GM23338 (cell line): ENCODE measurements at regions not wholly inside any gene's neighbourhood (a gene's known extent, or its start where the extent isn't known, plus 50 kb on each side); places are given as distances from the start of the nearest gene placed in this dataset.
"Not testable (repeated sequence)": the region's sequence is repeated elsewhere in the genome, so short reads cannot be mapped to it uniquely, and the experiment has no call there.

Source experiments
- ATAC-seq: fragments of 200-7000 bp; cut with Tn5 transposase; 3 replicates; pipeline ENCODE4 v1.9.1; 2020
- DNase-seq: peaks from one replicate; pipeline ENCODE4 v3.0.0-alpha.2; 2015; ENCODE audit warnings: low spot score
- H2AFZ ChIP-seq: fragments of 200-600 bp; sonication (generic); 2 replicates; pipeline ENCODE4 v1.8.0; 2016; ENCODE audit warnings: antibody characterized with exemption, mild to moderate bottlenecking, moderate library complexity
- H3F3A ChIP-seq: fragments of 200-600 bp; sonication (generic); replicated peaks from 2 replicates; pipeline ENCODE4 v1.8.0; 2017; ENCODE audit warnings: antibody characterized with exemption, mixed run types, low read depth
- H3K27ac ChIP-seq: fragments of 200-600 bp; sonication (generic); 2 replicates; pipeline ENCODE4 v1.6.1; 2016; ENCODE audit warnings: low read depth
- H3K27me3 ChIP-seq: fragments of 200-600 bp; sonication (generic); 2 replicates; pipeline ENCODE4 v1.8.0; 2016; ENCODE audit warnings: mild to moderate bottlenecking, mixed run types, moderate library complexity; ENCODE audit not compliant: insufficient read depth
- H3K36me3 ChIP-seq: fragments of 200-600 bp; sonication (generic); 2 replicates; pipeline ENCODE4 v1.8.0; 2016; ENCODE audit warnings: mild to moderate bottlenecking; ENCODE audit not compliant: insufficient read depth
- H3K4me1 ChIP-seq: fragments of 200-600 bp; sonication (generic); 2 replicates; pipeline ENCODE4 v1.8.0; 2016; ENCODE audit warnings: mild to moderate bottlenecking, moderate library complexity; ENCODE audit not compliant: insufficient read depth
- H3K4me2 ChIP-seq: fragments of 200-600 bp; sonication (generic); 2 replicates; pipeline ENCODE4 v1.7.1; 2017; ENCODE audit warnings: mixed run types
- H3K4me3 ChIP-seq: fragments of 200-600 bp; sonication (generic); 2 replicates; pipeline ENCODE4 v1.6.1; 2016; ENCODE audit warnings: mixed run types
- H3K79me2 ChIP-seq: fragments of 200-600 bp; sonication (generic); replicated peaks from 2 replicates; pipeline ENCODE4 v1.8.0; 2017; ENCODE audit warnings: mild to moderate bottlenecking; ENCODE audit not compliant: insufficient read depth
- H3K9me2 ChIP-seq: fragments of 200-600 bp; sonication (generic); 2 replicates; pipeline ENCODE4 v1.8.0; 2017; ENCODE audit not compliant: insufficient read depth
- H4K20me1 ChIP-seq: fragments of 200-600 bp; sonication (generic); replicated peaks from 2 replicates; pipeline ENCODE4 v1.8.0; 2017; ENCODE audit warnings: mild to moderate bottlenecking; ENCODE audit not compliant: insufficient read depth
- H3K27ac Mint-ChIP-seq: 2 replicates; pipeline ENCODE4 v1.8.0; 2020; ENCODE audit warnings: inconsistent platforms, mild to moderate bottlenecking, moderate library complexity, mixed read lengths
- H3K27me3 Mint-ChIP-seq: 3 replicates; pipeline ENCODE4 v1.8.0; 2022; ENCODE audit warnings: low read depth, mild to moderate bottlenecking, moderate library complexity, mixed read lengths, inconsistent platforms; ENCODE audit not compliant: insufficient read depth, poor library complexity
- H3K36me3 Mint-ChIP-seq: 3 replicates; pipeline ENCODE4 v1.8.0; 2021; ENCODE audit warnings: low read depth, mild to moderate bottlenecking, inconsistent platforms, moderate library complexity, mixed read lengths
- H3K4me1 Mint-ChIP-seq: 3 replicates; pipeline ENCODE4 v1.8.0; 2020; ENCODE audit warnings: mild to moderate bottlenecking, inconsistent platforms, mixed read lengths
- H3K4me3 Mint-ChIP-seq: 3 replicates; pipeline ENCODE4 v1.8.0; 2021; ENCODE audit warnings: moderate library complexity, mild to moderate bottlenecking, inconsistent platforms, mixed read lengths
- H3K9me3 Mint-ChIP-seq: 3 replicates; pipeline ENCODE4 v1.8.0; 2020; ENCODE audit warnings: moderate library complexity, mild to moderate bottlenecking, inconsistent platforms, mixed read lengths
- EZH2 ChIP-seq: fragments of 200-600 bp; sonication (generic); IDR thresholded peaks from one replicate; pipeline ENCODE4 v1.8.0; 2017; ENCODE audit warnings: antibody characterized with exemption, mild to moderate bottlenecking, low read depth; ENCODE audit not compliant: unreplicated experiment
- EZH2phosphoT487 ChIP-seq: fragments of 200-600 bp; sonication (generic); IDR thresholded peaks from one replicate; pipeline ENCODE4 v1.8.1; 2018; ENCODE audit warnings: antibody characterized with exemption; ENCODE audit not compliant: unreplicated experiment
- JUNB ChIP-seq: IDR thresholded peaks from one replicate; pipeline ENCODE4 v1.6.1; 2016; ENCODE audit warnings: antibody characterized with exemption; ENCODE audit not compliant: unreplicated experiment
- NANOG ChIP-seq: IDR thresholded peaks from 2 replicates; pipeline ENCODE4 v1.6.1; 2016; ENCODE audit warnings: antibody characterized with exemption, borderline replicate concordance
- REST ChIP-seq: IDR thresholded peaks from one replicate; pipeline ENCODE4 v1.6.1; 2018; ENCODE audit warnings: antibody characterized with exemption; ENCODE audit not compliant: unreplicated experiment
- STAT1 ChIP-seq: IDR thresholded peaks from one replicate; pipeline ENCODE4 v1.6.1; 2016; ENCODE audit warnings: antibody characterized with exemption; ENCODE audit not compliant: unreplicated experiment
- ZNF114 ChIP-seq: fragments of 250-450 bp; sonication (Bioruptor Pico); IDR thresholded peaks from 2 replicates; pipeline ENCODE4 v1.5.0; 2020; ENCODE audit warnings: mild to moderate bottlenecking, moderate library complexity
- ZNF331 ChIP-seq: fragments of 250-450 bp; sonication (Bioruptor Pico); IDR thresholded peaks from 2 replicates; pipeline ENCODE4 v1.5.0; 2020; ENCODE audit warnings: low read depth, mild to moderate bottlenecking, moderate library complexity
- ZNF462 ChIP-seq: fragments of 250-450 bp; sonication (Bioruptor Pico); IDR thresholded peaks from 2 replicates; pipeline ENCODE4 v1.5.0; 2020; ENCODE audit warnings: mild to moderate bottlenecking, moderate library complexity

GRCh38 chr6:67790569-67790968, 844.5 kb upstream of the ADGRB3 start:
- ATAC-seq (no peak), DNase-seq (no peak)
- Histone ChIP-seq H3K4me1 (peaks cover 4% of the 10 kb centered on the region; the same call in 1 of the 2 replicates), H3K36me3 (no peaks in the 10 kb centered on the region), H3K79me2 (no peaks in the 10 kb centered on the region), H4K20me1 (no peaks in the 10 kb centered on the region), H3K27me3 (no peaks in the 10 kb centered on the region), H3F3A (no peaks in the 10 kb centered on the region), H2AFZ (no peak overlapping the region), H3K27ac (no peak overlapping the region), H3K4me3 (no peak overlapping the region), H3K9me2 (peaks cover 5% of the 10 kb centered on the region), H3K4me2 (no peak overlapping the region)
- Mint-ChIP-seq H3K4me1 (peaks cover 5% of the 10 kb centered on the region; the same call in 2 of the 3 replicates), H3K4me3 (no peak overlapping the region), H3K27ac (no peak overlapping the region), H3K9me3 (peaks cover 9% of the 10 kb centered on the region; the same call in 2 of the 3 replicates), H3K36me3 (no peaks in the 10 kb centered on the region), H3K27me3 (no peaks in the 10 kb centered on the region)
- no peak for TF ChIP-seq JUNB
- TF ChIP-seq REST, result no peak
- TF ChIP-seq EZH2, result no peak
- TF ChIP-seq STAT1, result no peak
- TF ChIP-seq ZNF114 (CRISPR knock-in tag), result no peak
- no peak for TF ChIP-seq ZNF462 (CRISPR knock-in tag)
- TF ChIP-seq NANOG, result no peak
- TF ChIP-seq EZH2phosphoT487, result no peak
- TF ChIP-seq ZNF331 (CRISPR knock-in tag), result no peak

- not testable (repeated sequence) for DNase-seq, ATAC-seq, H3K27ac Mint-ChIP-seq, H3K79me2 ChIP-seq, H3K36me3 Mint-ChIP-seq, H3K27me3 ChIP-seq, H3K4me1 Mint-ChIP-seq, H3K36me3 ChIP-seq, H4K20me1 ChIP-seq, H3K27ac ChIP-seq, H3K4me3 ChIP-seq, H3K9me3 Mint-ChIP-seq, H3K4me2 ChIP-seq, H2AFZ ChIP-seq, H3K27me3 Mint-ChIP-seq, H3K4me3 Mint-ChIP-seq, H3F3A ChIP-seq, H3K4me1 ChIP-seq, H3K9me2 ChIP-seq
Observed at GRCh38 chr6:67787119-67787518, 848.0 kb upstream of the ADGRB3 start.
